ENCODE measurements at regions not wholly inside any gene's neighbourhood (a gene's known extent, or its start where the extent isn't known, plus 50 kb on each side); places are given as distances from the start of the nearest gene placed in this dataset.
"Not testable (repeated sequence)": the region's sequence is repeated elsewhere in the genome, so short reads cannot be mapped to it uniquely, and the experiment has no call there.

GRCh38 chr14:28142400-28143015 is 624.1 kb upstream of the FOXG1 start:
- Mint-ChIP-seq H3K4me3 (no peak overlapping the region), H3K4me1 (no peaks in the 10 kb centered on the region), H3K27me3 (no peaks in the 10 kb centered on the region), H3K9me3 (peaks cover 4% of the 10 kb centered on the region), H3K27ac (no peak overlapping the region), H3K36me3 (ENCODE audit: low read depth) (no peaks in the 10 kb centered on the region)
- ATAC-seq (no peak), DNase-seq (no peak)

- ATAC-seq (no peak), DNase-seq (no peak)
- H3K27me3 Mint-ChIP-seq, result no peaks in the 10 kb centered on the region
- H3K9me3 Mint-ChIP-seq, result peaks cover 3% of the 10 kb centered on the region
- H3K36me3 Mint-ChIP-seq (ENCODE audit: low read depth), result no peaks in the 10 kb centered on the region
- no peak overlapping the region for H3K4me3 Mint-ChIP-seq
- no peak overlapping the region for H3K27ac Mint-ChIP-seq
- no peaks in the 10 kb centered on the region for H3K4me1 Mint-ChIP-seq
These were observed 623.3 kb upstream of the FOXG1 start for GRCh38 chr14:28143316-28143715.

- H3K36me3 Mint-ChIP-seq (ENCODE audit: low read depth), result no peaks in the 10 kb centered on the region
- ATAC-seq (no peak), DNase-seq (no peak)
- H3K4me3 Mint-ChIP-seq, result no peak overlapping the region
- H3K9me3 Mint-ChIP-seq, result peaks cover 4% of the 10 kb centered on the region
- H3K4me1 Mint-ChIP-seq, result no peaks in the 10 kb centered on the region
- no peaks in the 10 kb centered on the region for H3K27me3 Mint-ChIP-seq
- no peak overlapping the region for H3K27ac Mint-ChIP-seq
These were observed 614.7 kb upstream of the FOXG1 start for GRCh38 chr14:28151926-28152325.

GRCh38 chr14:28152453-28153044 is 614.0 kb upstream of the FOXG1 start:
- Mint-ChIP-seq H3K4me3 (no peak overlapping the region), H3K27me3 (no peaks in the 10 kb centered on the region), H3K27ac (no peak overlapping the region), H3K36me3 (ENCODE audit: low read depth) (no peaks in the 10 kb centered on the region), H3K4me1 (no peaks in the 10 kb centered on the region), H3K9me3 (peaks cover 4% of the 10 kb centered on the region)
- ATAC-seq, result no peak
- no peak for DNase-seq

- peaks cover 4% of the 10 kb centered on the region for H3K9me3 Mint-ChIP-seq
- H3K27me3 Mint-ChIP-seq, result no peaks in the 10 kb centered on the region
- no peaks in the 10 kb centered on the region for H3K4me1 Mint-ChIP-seq
- no peak overlapping the region for H3K4me3 Mint-ChIP-seq
- ATAC-seq (no peak), DNase-seq (no peak)
- H3K27ac Mint-ChIP-seq, result no peak overlapping the region
- H3K36me3 Mint-ChIP-seq (ENCODE audit: low read depth), result no peaks in the 10 kb centered on the region
These were observed 609.2 kb upstream of the FOXG1 start for GRCh38 chr14:28157289-28157869.

- H3K9me3 Mint-ChIP-seq, result peaks cover 4% of the 10 kb centered on the region
These were observed 608.4 kb upstream of the FOXG1 start for GRCh38 chr14:28157887-28158791.

GRCh38 chr14:28161040-28161439 is 605.5 kb upstream of the FOXG1 start:
- H3K4me1 Mint-ChIP-seq, result no peaks in the 10 kb centered on the region
- H3K9me3 Mint-ChIP-seq, result no peaks in the 10 kb centered on the region
- no peak overlapping the region for H3K27ac Mint-ChIP-seq
- ATAC-seq, result no peak
- no peak overlapping the region for H3K4me3 Mint-ChIP-seq
- no peaks in the 10 kb centered on the region for H3K36me3 Mint-ChIP-seq (ENCODE audit: low read depth)
- no peaks in the 10 kb centered on the region for H3K27me3 Mint-ChIP-seq
- no peak for DNase-seq

More at GRCh38 chr14:28157887-28158791, 608.4 kb upstream of the FOXG1 start:
- H3K4me1 Mint-ChIP-seq, result no peaks in the 10 kb centered on the region
- ATAC-seq (no peak), DNase-seq (no peak)
- no peaks in the 10 kb centered on the region for H3K27me3 Mint-ChIP-seq
- H3K27ac Mint-ChIP-seq, result no peak overlapping the region
- no peaks in the 10 kb centered on the region for H3K36me3 Mint-ChIP-seq (ENCODE audit: low read depth)
- H3K4me3 Mint-ChIP-seq, result no peak overlapping the region

- H3K36me3 Mint-ChIP-seq (ENCODE audit: low read depth), result no peaks in the 10 kb centered on the region
- H3K4me1 Mint-ChIP-seq, result no peaks in the 10 kb centered on the region
- H3K9me3 Mint-ChIP-seq, result peaks cover 5% of the 10 kb centered on the region
- ATAC-seq (no peak), DNase-seq (no peak)
- no peak overlapping the region for H3K27ac Mint-ChIP-seq
- H3K27me3 Mint-ChIP-seq, result no peaks in the 10 kb centered on the region
- H3K4me3 Mint-ChIP-seq, result no peak overlapping the region
These were observed 603.4 kb upstream of the FOXG1 start for GRCh38 chr14:28163233-28163632.

GRCh38 chr14:28163897-28164296 is 602.7 kb upstream of the FOXG1 start:
- no peaks in the 10 kb centered on the region for H3K27me3 Mint-ChIP-seq
- no peak overlapping the region for H3K27ac Mint-ChIP-seq
- ATAC-seq, result no peak
- no peaks in the 10 kb centered on the region for H3K4me1 Mint-ChIP-seq
- peaks cover 5% of the 10 kb centered on the region for H3K9me3 Mint-ChIP-seq
- no peak for DNase-seq
- H3K36me3 Mint-ChIP-seq (ENCODE audit: low read depth), result no peaks in the 10 kb centered on the region
- H3K4me3 Mint-ChIP-seq, result no peak overlapping the region

- not testable (repeated sequence) for H3K4me1 Mint-ChIP-seq; ATAC-seq; H3K9me3 Mint-ChIP-seq; H3K4me3 Mint-ChIP-seq; H3K27me3 Mint-ChIP-seq; H3K27ac Mint-ChIP-seq; DNase-seq; H3K36me3 Mint-ChIP-seq (ENCODE audit: low read depth)
These were observed 578.4 kb upstream of the FOXG1 start for GRCh38 chr14:28187902-28188830.

GRCh38 chr14:28196878-28197277 is 569.7 kb upstream of the FOXG1 start:
- H3K4me3 Mint-ChIP-seq, result no peak overlapping the region
- DNase-seq (no peak), ATAC-seq (no peak)
- H3K9me3 Mint-ChIP-seq, result peaks cover 15% of the 10 kb centered on the region
- no peaks in the 10 kb centered on the region for H3K36me3 Mint-ChIP-seq (ENCODE audit: low read depth)
- no peaks in the 10 kb centered on the region for H3K4me1 Mint-ChIP-seq
- no peaks in the 10 kb centered on the region for H3K27me3 Mint-ChIP-seq
- no peak overlapping the region for H3K27ac Mint-ChIP-seq

- Mint-ChIP-seq H3K4me3 (no peak overlapping the region), H3K36me3 (ENCODE audit: low read depth) (no peaks in the 10 kb centered on the region)
These were observed 546.2 kb upstream of the FOXG1 start for GRCh38 chr14:28220391-28220790.

GRCh38 chr14:28240909-28241308 is 525.7 kb upstream of the FOXG1 start:
- Mint-ChIP-seq H3K9me3 (peaks cover 35% of the 10 kb centered on the region), H3K4me1 (no peaks in the 10 kb centered on the region), H3K36me3 (ENCODE audit: low read depth) (no peaks in the 10 kb centered on the region), H3K27ac (no peak overlapping the region), H3K4me3 (no peak overlapping the region), H3K27me3 (no peaks in the 10 kb centered on the region)
- ATAC-seq, result no peak
- DNase-seq, result no peak

More at GRCh38 chr14:28220391-28220790, 546.2 kb upstream of the FOXG1 start:
- no peak for ATAC-seq
- DNase-seq, result no peak
- H3K9me3 Mint-ChIP-seq, result peaks cover 15% of the 10 kb centered on the region
- no peaks in the 10 kb centered on the region for H3K27me3 Mint-ChIP-seq
- no peaks in the 10 kb centered on the region for H3K4me1 Mint-ChIP-seq
- no peak overlapping the region for H3K27ac Mint-ChIP-seq

GRCh38 chr14:28242895-28243294 is 523.7 kb upstream of the FOXG1 start:
- Mint-ChIP-seq H3K4me3 (no peak overlapping the region), H3K36me3 (ENCODE audit: low read depth) (no peaks in the 10 kb centered on the region), H3K27ac (no peak overlapping the region), H3K4me1 (no peaks in the 10 kb centered on the region), H3K9me3 (peaks cover 28% of the 10 kb centered on the region), H3K27me3 (no peaks in the 10 kb centered on the region)
- ATAC-seq (no peak), DNase-seq (no peak)
